ENCODE measurements at regions not wholly inside any gene's neighbourhood (a gene's known extent, or its start where the extent isn't known, plus 50 kb on each side); places are given as distances from the start of the nearest gene placed in this dataset.
"Not testable (repeated sequence)": the region's sequence is repeated elsewhere in the genome, so short reads cannot be mapped to it uniquely, and the experiment has no call there.

GRCh38 chr4:174009686-174010451 lies 273.6 kb downstream of the FBXO8 start:
- DNase-seq (ENCODE audit: low read depth), result no peak

DNA sequence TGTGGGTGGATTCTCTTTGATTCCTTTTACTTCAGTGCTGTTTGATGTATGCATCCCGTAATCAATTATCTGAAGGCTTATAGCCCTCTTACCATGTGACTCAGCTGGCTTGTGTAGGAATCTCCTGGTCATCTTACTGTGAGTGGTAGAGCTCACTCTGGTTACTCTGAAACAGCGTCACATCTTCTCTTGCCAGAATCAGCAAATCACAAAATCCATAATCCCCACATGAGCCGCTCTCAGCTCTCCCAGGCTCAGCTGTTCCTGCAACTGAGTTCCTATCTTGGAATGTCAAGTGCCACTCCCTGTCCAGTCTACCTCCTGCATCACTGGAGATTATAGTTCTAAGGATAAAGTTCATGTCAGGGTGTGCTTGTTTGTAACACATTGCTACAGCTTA lies 278.0 kb downstream of the FBXO8 start:
- DNase-seq (ENCODE audit: low read depth), result peak; percentile 26

DNA sequence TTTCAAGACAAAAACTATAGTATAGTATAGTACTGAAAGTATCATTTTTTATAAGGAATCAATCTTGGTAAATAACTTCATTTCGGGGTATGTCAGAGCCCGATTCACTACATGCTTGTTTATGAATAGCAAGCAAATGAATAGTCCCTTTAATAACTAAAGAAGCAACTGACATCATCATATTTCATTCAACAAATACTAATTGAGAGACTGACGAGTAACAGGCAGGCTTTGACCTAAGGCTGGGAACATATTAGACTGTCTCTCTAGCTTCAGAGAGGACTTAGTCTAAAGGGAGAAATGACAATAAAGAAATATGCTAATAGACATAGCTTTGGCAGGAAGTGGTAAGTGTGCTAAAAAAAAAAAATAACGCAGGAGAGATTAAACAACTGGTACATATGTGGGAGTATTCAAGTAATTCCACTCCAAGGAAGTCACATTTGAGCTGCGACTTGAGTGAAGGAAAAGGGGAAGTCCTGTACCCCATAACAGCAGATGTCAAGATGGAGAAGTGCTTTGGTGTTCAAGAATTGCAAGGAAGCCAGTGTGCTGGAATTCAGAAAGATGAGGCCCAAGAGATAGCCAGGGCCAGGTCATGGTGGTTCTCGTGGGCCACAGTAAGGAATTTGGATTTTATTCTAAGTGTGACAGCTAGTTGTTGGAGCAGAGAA lies 284.9 kb downstream of the FBXO8 start:
- no peak for DNase-seq (ENCODE audit: low read depth)

- DNase-seq (ENCODE audit: low read depth), result not testable (repeated sequence)
Observed at GRCh38 chr4:173995779-173996178, 287.7 kb downstream of the FBXO8 start.

DNA sequence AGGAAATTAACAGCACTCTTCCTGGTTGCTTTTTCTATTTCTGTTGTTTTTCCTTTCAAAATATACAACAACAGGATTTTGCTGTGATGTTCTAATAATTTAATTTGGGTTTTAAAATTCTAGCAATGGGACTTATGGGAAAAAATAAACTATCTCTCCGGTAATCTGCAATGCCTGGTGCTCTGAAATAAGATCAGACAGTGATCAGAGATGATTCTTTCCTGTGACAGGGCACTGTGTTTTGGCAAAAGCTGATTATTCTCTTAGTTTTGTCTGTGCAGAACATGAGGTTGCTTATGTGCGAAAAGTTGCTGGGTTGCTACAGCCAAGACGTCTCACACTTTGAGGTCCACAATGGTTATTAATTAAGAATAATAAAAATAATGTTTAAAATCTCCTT lies 291.7 kb downstream of the FBXO8 start:
- DNase-seq (ENCODE audit: low read depth), result no peak

DNA sequence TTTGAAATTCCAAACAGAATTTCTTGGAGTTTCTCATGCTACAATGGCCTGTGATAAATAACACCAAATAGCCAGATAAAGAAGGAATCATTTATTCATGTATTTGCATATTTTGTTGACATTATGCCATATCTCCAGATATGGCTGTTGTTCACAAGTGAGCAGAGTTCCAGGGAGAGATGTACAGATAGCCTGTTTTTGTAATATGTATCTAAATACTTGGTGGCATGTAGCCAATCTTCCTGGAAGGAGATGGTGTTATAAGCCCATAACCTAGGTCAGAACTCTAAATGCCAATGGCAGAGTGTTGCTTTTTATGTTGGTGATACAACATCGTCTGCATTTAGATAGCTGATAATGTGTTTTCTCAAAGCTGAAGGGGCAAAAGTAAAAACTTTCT lies 292.2 kb downstream of the FBXO8 start:
- DNase-seq (ENCODE audit: low read depth), result no peak

DNA sequence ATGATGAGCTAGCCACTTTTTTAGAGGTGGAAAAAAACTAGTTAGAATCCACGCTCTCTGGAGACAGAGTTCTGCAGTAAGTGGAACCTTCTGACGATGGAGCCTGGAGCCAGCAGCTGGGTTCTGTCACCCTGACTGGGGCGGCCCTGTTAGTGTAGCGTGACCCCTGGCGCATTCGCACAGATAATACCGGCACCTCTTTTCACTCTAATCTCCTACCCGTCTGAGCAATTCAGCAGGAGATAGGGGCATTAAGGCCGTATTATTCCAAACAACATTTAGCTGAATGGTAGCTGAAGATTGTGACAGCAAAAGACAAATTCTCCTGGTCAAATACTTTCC lies 292.6 kb downstream of the FBXO8 start:
- no peak for DNase-seq (ENCODE audit: low read depth)

GRCh38 chr4:173990126-173990868 lies 293.2 kb downstream of the FBXO8 start:
- DNase-seq (ENCODE audit: low read depth), result peak; percentile 65

DNA sequence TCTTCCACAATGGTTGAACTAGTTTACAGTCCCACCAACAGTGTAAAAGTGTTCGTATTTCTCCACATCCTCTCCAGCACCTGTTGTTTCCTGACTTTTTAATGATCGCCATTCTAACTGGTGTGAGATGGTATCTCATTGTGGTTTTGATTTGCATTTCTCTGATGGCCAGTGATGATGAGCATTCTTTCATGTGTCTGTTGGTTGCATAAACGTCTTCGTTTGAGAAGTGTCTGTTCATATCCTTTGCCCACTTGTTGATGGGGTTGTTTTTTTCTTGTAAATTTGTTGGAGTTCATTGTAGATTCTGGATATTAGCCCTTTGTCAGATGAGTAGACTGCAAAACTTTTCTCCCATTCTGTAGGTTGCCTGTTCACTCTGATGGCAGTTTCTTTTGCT lies 319.9 kb downstream of the FBXO8 start:
- DNase-seq (ENCODE audit: low read depth), result not testable (repeated sequence)

DNA sequence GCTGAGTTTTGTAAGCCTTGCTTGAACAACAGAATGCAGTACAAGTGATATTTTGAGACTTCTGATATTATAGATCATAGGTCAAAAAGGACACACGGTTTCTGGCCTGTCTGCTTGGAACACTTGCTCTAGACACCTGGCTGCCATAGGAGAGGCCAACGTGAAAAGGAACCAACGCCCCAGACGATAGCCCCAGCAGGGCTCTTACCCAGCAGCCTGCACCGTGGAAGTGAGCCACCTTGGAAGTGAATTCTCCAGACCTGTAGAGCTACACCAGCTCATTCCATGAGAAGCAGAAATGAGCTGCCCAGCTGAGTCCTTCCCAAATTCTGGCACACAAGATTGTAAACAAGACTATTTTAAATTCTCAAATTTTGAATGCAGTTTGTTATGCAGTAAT lies 323.1 kb downstream of the FBXO8 start:
- DNase-seq (ENCODE audit: low read depth), result no peak

DNA sequence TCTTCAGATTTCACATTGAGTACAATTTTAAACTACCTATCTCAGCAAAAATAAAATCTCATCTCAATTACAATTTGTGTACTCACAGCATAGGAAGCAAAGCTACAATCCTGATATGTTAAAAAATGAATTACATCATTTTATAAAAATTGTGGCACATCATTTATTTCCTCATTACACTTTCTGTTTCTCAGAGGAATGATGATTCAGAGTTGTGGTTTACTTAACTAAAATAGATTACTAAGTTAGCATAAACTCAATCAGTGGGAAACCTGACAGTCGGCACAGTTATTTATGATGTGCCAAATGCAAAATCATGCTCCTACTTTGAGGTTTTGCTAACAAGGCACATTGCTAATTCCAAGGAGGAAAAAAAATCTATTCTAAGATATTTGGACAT lies 325.0 kb downstream of the FBXO8 start:
- DNase-seq (ENCODE audit: low read depth), result peak; percentile 78

GRCh38 chr4:173943547-173943946 lies 339.9 kb downstream of the FBXO8 start:
- no peak for DNase-seq (ENCODE audit: low read depth)

GRCh38 chr4:173940146-173940545 lies 343.3 kb downstream of the FBXO8 start:
- no peak for DNase-seq (ENCODE audit: low read depth)

DNA sequence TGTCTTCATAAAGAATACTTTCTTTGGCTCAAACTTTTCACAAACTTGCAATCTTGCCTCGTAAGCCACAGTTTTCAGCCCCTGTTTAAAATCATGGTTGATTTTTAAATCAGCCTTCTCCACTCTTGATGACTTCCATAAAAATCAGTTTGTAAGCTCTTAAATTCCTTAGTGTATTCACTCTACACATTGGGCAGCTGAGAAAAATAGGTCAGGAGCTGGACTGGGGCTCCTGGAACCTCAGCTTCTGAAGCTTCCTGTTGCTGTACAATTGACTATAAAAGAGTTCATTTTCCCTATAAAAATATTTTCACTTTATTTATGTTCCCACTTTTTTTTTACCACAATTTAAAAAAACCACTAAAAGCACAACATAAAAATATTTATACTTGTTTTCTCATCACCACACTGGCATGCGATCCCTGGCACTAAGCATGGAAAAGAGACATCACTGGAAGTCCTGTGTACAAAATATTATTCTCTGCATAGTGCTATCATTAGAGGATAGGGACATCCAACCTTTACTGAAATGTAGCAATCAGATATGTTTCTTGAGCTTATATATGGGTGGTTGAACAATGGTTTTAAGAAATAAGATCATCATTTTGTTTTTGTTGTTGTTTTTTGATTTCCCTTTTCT lies 345.7 kb downstream of the FBXO8 start:
- DNase-seq (ENCODE audit: low read depth), result no peak

GRCh38 chr4:173936861-173937260 lies 346.6 kb downstream of the FBXO8 start:
- no peak for DNase-seq (ENCODE audit: low read depth)

GRCh38 chr4:173935622-173936405 lies 347.7 kb downstream of the FBXO8 start:
- DNase-seq (ENCODE audit: low read depth), result peak; percentile 91

GRCh38 chr4:173934933-173935620 lies 348.4 kb downstream of the FBXO8 start:
- DNase-seq (ENCODE audit: low read depth), result peak; percentile 26

DNA sequence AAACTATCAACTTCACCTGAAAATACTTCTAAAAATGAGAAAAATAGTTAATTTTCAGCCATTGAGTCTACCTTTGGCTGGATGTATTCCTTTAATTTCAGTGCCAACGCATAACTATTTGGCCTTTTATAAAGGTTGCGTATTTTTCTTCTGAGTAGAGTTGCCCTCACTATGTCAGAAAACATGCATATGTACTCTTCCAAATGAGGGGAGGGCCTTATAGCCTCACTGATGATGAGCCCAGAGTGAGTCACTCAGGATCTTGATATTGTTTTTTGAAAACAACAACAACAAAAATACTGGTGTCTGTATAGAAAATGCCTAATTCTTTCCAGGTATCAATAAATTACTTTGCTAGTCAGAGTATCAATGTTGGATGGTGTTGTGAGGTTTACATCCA lies 349.3 kb downstream of the FBXO8 start:
- DNase-seq (ENCODE audit: low read depth), result peak; percentile 82

GRCh38 chr4:173932701-173933100 lies 350.8 kb downstream of the FBXO8 start:
- DNase-seq (ENCODE audit: low read depth), result no peak

DNA sequence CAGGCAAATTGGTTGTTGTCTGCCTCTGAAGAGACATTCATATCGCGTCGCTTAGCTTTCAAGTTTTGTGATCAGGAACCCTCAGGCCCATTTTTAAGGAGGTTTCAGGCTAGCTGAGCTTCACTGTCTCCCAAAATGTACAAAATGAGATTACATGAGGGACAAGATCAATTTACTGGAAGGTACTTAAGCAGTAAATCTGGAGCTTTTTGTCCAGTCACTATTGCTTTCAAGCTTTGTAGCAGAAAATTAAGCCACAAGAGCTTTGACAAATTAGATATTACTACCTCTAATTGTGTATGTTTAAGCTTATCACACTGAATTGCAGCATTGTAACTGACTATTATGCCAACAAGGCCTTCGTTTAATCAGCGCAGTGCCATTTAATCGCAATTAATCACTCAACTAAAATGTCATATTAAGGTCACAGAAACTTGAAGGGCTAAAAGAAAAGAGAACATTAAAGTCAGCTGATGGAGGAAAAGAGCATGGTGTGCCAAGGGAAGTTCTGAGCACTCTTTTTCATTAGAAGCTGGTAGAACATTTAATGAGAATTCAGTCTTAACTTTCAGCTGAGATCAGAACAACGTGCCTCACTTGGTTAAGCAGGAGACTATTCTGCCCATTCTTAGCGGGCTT lies 353.0 kb downstream of the FBXO8 start:
- DNase-seq (ENCODE audit: low read depth), result no peak

DNA sequence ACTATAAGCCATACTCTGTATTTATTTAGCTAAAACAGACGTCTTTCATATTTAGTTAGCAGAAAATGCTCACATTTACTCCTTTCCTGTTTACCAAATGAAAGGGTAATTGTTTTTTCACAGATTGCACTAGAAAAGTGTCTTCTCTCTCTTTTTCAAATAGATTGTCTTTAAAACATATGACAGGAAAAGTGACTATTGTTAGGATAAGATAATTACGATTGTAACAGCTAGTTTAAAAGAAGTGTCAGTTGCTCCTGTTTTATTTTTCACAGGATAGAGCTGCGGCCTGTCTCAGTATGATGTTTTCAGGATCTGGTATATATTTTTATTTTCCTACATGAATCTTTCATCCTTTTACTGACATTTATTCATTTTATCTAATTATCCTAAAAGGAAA lies 353.5 kb downstream of the FBXO8 start:
- no peak for DNase-seq (ENCODE audit: low read depth)
